NCI-H1694 treated with DMSO at 0.1 percent for 48 hours (cell line): ENCODE measurements at regions not wholly inside any gene's neighbourhood (a gene's known extent, or its start where the extent isn't known, plus 50 kb on each side); places are given as distances from the start of the nearest gene placed in this dataset.

Source experiments
- DNase-seq: peaks from one replicate; lab custom pipeline; 2025; lab: John Stamatoyannopoulos, UW

DNA sequence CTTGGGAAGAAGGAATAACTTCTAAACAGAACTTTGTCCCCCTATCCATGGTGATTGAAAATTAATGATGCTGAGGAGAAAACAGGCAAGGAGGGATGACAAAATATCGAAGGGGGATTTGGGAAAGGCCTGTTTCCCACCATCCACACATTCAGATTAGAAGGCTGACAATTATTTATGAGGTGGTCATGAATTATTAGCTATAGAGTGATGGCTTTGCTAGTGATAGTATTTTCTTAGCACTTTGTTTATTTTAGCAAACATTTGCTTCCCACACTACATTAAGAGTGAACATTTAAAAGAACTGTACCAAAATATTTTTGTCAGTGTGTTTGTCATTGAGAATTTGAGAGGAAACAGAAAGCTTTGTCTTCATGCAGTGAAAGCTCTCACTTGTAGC is 172.6 kb upstream of the PDZRN3 start:
- no peak for DNase-seq

DNA sequence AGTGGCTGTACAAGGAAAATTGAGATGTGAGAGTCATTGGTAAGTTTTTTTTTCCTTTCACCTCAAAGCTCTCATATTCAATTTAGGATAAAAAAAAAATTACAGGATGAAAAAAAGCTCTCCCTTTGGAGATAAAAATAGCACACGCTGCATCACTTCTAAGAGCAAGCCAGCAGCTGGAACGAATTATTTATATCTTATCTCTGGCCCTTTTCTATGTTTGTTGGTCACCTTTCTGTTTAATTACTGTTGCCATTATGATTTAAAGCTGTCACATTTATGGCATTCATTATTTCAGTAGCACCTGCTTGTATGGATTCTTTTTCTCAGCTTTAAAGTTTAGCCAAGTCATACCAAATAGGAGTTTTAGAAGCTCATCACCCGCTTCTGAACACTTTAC is 171.6 kb upstream of the PDZRN3 start:
- no peak for DNase-seq

DNA sequence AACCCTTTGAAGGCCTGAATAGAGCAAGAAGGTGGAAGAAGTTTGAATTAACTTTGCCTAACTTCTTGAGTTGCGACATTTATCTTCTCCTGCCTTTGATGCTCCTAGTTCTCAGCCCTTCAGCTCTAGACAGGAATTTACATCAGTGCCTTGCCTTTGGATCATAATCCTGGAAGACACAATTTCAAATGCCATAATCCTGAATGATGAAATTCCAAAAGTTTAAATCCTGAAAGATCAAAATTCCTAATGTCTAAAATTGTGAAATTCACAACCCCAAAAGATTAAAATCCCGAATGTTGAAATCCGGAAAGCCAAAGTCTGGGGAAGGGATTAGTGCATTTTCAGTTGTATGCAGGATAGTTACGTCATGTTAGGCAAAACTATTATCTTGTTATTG is 166.6 kb upstream of the PDZRN3 start:
- no peak for DNase-seq

DNA sequence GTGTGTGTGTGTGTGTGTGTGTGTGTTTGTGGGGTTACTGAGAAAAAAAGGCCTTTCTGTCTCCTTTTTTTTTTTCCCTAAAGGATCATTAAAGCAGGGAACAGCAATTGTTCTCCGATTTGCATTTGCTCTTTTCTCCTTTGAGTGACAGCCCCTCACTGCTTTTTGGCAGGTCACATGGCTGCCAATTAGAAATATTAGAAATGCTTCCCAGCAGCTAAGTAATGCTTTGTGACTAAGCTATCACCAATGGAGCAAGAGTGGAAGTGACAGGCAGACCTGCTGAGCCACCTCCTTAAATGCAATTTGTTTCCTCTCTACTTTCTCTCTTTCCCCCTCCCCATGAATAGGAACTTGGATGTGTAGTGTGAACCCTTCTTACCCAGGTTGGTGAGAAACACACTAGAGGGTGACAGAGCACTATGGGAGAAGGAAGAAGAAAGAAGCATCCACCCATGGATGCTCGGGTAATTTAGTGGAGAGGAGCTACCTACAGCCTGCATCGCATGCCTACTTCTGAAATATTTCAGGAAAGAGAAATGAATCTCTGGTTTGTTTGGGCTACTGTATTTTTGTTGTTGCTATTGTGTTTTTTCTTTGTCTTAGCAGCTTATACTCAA is 165.2 kb upstream of the PDZRN3 start:
- no peak for DNase-seq

DNA sequence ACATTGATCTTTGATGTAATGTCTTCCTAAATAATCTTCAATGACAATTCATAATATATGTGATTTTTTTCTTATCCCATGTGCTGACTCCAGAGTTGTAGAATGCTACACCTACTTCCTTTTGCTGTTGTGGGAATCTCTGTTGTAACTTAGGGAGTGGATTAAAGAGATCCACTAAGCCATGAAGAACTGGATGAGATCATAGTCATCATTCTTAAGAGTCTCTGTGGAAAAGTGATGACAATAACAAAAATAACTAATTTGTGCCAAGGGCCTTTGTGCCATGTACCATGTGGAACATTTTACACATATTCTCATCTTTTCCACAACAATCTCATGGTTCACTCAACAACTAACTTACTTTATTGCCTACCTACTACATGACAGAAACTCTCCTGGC is 162.9 kb upstream of the PDZRN3 start:
- DNase-seq = no peak

DNA sequence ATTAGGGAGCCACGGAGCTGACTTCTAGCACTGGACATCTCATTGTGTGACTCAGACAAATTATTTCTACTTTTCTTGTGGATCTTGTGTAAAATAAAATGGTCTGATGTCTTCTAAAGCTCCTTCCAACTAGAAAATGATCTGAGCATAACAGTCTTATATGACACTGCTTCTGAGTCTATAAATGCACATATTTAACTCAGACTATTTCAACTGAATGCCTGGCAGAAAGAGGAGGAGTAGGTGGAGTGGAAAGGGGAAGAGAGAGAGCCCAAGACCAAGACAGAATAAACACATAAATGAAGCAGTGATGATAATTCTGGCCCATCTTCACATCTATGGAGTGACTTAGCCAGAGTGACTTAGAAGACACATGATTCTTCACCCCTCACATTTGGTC is 162.3 kb upstream of the PDZRN3 start:
- no peak for DNase-seq

DNA sequence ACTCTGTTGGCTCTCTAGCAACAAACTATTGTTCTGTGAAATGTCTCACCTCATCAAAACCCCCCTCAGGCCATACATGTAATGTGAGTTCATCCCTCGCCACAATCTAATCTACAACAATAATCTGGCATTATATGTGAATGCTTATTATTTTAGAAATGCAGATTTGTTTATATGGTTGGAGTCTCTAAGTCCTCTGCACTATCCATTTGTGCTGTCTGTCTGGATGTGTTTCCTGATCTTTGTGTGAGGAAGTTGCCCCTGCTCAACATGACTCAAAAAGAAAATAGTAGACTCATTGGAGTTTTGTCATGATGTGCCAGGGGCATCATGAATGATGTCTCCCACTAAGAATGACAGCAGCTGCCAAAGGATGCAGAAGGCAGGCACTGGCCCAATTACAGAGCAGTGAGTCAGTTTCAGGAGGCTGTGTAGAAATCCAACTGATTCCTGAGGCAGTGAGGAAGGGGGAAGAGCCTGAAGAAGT is 161.6 kb upstream of the PDZRN3 start:
- DNase-seq = no peak

DNA sequence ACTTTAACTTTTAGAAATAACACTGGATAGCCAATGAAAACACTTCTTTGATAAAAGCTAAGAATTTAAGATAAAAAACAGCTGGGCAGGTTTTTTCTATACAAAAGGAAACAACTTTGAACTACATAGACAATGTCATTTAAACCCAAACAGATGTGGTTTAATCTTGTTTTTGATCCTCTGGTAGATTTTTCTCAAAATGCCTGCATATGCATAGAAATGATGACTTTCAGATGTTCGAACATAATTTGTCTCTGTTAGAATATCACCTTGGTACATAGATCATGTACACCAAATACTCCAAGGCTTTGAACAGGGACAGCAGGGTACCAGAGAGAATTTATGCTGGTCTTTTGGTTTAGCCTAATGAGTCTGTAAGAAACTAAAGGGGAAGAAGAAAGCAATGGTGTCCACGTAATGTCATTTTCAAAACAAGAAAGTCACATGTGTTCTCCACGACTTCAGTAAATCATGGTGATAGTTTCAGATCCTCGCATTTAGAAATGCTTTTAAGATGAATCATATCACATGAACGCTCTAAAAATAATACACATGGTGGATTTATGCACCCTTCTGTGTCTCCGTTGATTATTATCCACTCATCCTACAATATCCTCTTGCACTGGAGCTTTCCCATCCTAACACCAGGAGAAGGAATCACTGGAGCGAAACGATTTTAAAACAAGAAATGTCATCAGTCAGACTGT is 160.1 kb upstream of the PDZRN3 start:
- DNase-seq = no peak

DNA sequence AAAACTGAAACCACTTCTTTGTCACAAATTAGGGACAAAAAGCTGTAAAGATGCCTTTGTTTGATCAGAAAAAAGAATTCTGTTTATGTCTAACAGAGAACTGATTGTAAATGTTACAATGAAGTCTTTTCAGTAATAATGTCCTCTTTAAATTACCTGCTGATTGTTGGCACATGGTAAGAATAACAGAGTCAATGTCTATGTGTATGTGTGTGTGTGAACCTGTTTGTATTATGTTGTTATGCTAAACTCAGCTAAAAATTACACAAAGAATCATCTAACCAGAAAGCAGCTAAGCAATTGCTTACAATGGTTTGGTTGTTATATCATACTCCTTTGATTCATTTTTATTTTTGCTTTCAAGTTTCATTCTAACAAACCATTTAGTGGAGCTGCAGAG is 159.1 kb upstream of the PDZRN3 start:
- no peak for DNase-seq

DNA sequence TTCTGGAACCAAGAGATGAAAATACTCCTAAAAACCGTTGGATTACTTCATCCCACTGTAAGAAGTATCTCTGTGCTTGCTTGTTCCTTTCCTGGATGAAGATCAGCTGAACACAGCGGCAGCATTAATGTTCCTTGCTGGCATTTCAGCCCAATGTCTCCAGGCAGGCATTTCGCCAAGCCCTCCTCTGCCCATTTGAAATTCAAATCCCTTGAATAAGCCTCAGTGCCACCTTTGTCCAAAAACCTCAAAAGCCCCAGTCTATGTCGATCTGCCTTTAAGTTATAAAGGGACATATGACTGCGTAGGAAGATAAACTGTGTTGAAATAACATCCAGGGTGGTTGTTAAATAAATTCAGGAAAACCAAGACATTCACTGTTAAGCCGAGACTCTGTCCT is 156.8 kb upstream of the PDZRN3 start:
- DNase-seq = no peak

DNA sequence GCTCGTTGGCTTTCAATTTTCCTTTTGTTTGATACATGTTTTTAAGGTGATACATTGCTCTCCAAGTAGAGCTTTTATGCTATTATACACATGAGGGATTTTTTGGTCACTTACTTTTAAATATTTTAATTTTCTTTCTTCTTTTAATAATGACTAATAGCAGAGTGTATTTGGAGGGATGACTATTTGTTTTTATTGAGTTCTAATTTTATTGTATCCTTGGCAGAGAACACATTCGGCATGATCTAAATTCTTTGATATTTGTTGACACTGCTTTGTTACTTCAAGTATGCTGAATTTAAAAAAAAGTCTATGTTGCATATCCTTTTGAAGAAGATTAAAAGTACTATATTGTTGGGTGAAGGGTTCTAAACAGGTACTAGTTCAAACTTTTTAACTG is 149.9 kb upstream of the PDZRN3 start:
- DNase-seq = no peak

DNA sequence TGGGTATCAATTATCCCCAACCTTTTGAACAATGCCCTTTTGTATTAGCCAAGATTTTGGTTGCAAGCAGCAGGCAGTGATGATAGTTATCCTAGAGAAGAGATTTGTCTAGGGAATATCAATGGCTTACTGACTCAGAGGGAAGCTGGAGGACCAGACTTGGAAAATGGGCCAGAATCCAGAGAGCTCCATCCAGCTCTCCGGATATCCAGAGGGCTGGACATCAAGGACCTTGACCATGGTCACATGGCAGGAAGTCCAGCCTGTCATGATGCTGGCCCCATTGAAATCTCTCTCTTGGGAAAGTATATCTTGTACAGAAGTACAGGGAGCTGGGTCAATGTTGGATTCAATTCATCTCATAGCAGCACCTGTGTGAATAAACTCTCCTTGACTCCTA is 148.5 kb upstream of the PDZRN3 start:
- DNase-seq = no peak

DNA sequence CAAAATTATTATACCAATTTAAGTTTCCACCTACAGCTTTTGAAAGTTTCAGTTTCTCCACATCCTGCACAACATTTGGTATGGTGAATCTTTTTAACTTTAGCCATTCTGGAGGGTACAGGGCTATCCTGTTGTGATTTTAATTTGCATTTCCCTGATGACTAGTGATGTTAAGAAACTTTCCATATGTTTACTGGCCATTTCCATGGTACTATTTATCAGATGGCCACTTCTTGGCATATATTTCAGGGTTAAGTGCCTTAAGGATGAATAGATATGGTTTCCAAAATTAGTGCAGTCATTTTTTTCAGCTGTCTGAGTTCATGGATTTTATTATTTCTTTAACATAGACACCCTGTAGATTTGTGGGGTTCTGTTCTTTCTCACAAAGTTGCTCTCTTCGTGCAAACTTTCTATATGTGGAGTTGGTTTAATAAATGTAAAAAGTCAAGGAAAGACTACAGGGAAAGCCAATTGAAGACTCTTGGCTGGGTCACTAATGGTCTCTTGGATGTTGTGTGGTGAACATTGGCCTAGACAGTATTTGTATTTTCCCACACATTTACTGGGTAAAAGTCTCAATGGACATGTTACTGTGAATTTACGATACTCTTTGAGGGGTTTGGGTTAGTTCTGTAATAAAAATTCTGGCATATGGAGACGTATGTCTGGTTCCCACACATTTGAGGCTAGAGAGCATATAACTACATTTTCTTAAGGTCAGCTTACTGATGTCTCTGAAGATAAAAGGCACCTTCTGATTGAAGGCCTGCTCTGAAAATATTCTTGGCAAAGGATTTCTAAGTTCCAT is 147.5 kb upstream of the PDZRN3 start:
- no peak for DNase-seq

DNA sequence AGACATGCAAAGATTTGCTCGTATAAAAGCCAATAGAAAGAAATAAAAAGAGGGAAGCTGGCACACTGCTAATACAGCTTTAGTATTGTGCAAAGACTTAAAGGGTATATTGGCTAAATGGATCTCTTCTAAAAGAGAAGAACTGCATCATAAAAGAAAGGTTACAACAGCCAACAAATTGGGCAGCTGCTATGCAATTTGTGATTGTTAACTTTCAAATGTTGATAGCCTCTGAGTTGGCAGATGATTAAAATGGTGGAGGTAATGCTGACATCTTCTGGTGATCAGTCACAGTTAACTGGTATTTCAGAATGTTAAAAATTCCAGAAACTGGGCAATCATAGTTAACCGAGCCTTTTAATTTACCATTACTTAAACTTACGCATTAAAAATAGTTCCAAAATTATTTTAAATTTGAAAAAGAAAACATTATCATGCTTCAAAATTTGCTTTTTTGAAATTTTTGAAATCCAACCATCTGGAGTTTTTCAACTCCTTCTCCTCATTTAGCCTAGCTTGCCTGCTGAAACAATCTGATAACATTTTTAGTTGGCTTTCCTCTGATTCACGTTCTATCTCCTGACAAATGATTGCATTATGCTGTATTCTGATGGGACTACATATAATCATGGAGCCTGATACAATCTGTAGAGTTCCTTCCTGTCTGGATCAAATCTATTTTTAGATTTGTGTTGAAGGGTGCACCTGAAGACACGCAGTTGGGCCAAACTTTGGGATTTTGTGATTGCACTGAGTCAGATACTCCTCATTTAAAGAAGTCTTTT is 144.0 kb upstream of the PDZRN3 start:
- no peak for DNase-seq

DNA sequence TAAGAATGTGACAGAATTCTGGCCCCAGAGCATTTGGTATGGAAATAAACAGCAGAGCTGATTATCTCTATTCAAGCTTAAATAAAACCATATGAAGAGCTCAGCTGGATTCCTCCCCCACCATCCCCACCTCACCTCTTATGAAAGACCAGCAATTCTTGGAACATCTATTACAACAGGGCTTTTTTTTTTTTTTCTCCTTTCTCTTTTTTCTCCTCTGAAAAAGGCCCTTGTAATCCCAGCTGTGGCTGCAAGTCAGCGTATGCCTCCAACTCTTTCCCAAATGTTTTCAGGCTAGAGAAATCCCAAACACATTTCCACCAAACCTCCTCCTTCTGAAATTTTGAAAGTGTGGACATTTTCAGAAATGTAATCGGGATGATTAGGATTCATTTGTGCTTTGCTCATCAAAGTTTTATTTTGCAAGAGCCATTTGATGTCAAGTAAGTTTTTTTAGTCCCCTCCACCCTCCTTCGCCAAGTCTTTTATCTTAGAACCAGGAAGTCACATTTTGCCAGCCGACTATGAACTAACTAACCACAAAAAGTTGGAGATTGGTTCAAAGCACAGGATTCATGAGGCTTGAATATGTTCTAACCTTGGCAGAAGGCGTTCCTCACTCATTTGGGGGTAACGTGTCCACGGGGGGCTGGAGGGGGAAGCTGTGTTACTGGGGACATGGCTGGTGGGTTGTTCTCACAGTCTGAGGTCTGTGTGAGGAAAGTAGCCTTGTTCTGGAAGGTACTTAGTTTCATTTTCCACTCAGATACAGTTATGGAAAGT is 142.0 kb upstream of the PDZRN3 start:
- no peak for DNase-seq

DNA sequence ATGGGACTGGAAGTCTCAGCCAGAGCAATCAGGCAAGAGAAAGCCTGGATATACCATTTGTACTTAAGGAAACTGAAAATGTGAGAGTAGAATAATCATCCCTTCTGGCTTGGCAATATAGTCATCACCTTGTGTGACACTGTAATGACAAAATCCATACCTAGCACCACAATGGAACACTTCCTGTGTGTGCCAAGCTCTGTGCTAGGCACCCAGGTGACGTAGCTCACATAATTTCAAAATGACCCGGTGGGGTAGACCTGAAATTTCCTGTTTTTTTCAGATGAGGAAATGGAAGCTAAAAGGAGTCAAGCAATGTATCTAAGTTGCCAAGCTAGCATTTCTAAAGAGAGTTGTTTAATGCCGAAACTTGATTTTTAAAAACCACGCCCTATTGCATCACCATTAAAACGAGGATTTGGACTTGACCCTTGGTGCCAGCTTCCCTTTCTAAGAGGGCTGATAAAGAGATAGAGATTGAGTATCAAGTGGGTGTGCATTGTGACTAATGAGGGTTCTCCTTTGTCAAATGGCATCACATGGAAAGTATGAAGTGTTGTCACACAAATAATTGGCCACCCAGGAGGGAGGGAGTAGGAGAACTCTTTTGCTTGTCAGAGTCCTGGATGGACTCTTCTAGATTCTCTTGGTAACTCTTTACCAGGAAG is 141.3 kb upstream of the PDZRN3 start:
- no peak for DNase-seq

DNA sequence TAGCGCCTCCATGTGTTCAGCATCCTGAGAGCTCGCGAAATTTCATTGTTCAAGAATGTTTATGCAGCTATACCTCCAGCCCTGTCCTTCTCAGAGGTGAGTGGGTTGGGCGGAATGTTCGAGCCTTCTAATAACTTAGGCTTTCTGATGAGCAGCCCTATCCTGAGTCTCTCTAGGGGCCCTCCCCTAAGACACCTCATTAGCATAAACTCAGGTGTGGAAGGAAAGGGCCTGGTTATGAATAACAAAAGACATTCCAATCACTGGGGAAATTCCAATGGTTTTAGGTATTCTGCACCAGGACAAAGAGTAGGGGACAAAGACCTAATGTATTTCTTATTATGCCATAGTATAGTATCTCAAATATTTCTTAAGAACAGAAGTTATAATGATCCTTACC is 138.1 kb upstream of the PDZRN3 start:
- DNase-seq = no peak

DNA sequence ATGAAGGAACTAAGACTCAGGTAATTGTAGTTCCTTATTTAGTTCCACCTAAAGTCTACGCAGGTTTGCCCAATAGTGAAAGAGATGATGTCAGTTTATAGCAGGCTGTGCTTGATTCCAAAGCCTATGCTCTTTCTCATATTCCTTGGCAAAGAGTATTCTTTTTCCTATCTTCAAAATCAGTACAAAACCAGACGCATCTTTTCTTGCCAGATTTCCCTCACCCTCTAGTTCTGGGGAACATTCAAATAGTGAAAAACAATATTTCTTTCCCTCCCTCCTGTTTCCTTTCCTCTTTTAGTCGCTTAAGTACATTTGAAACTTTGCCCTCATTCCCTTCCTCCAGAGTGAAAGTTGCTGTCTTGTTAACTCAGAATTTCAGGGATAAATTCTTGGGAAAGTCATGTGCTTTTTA is 134.6 kb upstream of the PDZRN3 start:
- DNase-seq = no peak

DNA sequence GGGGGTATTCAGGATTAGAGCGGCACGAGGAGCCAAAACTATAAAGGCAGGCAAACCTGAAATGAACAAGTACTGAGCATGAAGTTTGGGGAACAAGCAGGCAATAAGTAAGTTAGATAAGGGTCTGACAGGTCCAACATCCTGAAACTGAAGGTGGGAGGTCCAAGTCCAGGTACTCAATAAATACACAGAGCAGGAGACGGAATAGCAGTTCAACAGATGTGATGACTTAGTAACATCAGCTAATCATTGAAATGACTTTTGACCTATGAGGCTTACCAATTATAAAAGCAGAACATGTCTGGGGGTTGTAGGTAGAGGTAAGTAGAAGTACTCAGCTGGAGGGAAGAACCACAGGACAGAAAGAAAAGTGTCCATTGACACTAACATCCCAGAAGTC is 132.8 kb upstream of the PDZRN3 start:
- no peak for DNase-seq

DNA sequence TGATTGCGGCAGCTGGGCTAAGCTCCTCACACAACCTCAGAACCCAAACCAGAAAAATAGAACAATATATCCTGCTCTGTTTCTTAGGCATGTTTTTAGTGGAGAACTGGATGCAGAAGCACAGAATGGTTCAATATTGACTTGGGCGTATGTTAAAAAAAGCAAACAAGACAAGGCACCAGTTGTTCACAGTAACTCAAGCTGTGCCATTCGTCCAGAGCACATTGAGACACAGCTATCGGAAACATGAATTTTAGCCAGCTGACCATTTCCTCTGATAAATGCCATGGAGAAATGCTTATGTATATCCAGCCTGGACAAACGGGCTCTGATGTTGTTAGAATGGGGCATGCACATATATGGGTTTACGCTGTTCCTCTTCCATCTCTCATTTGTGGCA is 129.2 kb upstream of the PDZRN3 start:
- no peak for DNase-seq

DNA sequence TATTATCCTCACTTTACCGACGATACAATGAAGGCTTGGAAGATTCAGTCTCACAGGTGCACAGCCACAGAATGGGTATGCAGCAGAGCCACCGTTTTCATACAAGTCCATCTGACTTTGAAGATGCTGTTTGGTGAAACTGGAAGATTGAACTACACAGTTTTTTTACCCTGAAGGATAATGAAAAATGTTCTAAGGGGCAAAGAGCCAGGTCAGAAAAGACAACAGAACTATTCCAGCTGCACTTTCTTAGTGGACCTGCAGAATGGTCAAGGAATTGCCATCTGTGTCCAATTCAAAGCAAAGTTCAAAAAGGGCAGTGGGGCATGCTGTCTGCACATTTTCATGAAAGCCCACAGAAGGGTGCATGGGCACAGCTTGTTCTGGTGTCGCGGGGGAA is 127.6 kb upstream of the PDZRN3 start:
- no peak for DNase-seq
